SHP77 treated with DMSO at 0.1 percent for 48 hours (cell line): ENCODE measurements at regions not wholly inside any gene's neighbourhood (a gene's known extent, or its start where the extent isn't known, plus 50 kb on each side); places are given as distances from the start of the nearest gene placed in this dataset.

Experiments
- DNase-seq: peaks from one replicate; lab custom pipeline; 2025; lab: John Stamatoyannopoulos, UW

- DNase-seq = no peak
Observed at GRCh38 chr13:31049083-31049482, 112.6 kb downstream of the HSPH1 start.

GRCh38 chr13:31048521-31048920 lies 113.2 kb downstream of the HSPH1 start:
- DNase-seq = no peak

GRCh38 chr13:31046711-31047279 lies 114.3 kb downstream of the TEX26 start:
- DNase-seq = peak; percentile 74

- DNase-seq = peak; percentile 17
Observed at GRCh38 chr13:31045286-31046081, 113.0 kb downstream of the TEX26 start.

- peak; percentile 15 for DNase-seq
Observed at GRCh38 chr13:31044364-31045285, 112.2 kb downstream of the TEX26 start.

GRCh38 chr13:31043957-31044356 lies 111.5 kb downstream of the TEX26 start:
- no peak for DNase-seq

GRCh38 chr13:31042481-31043165 lies 110.2 kb downstream of the TEX26 start:
- no peak for DNase-seq

GRCh38 chr13:31042049-31042448 lies 109.6 kb downstream of the TEX26 start:
- DNase-seq = no peak

GRCh38 chr13:31038834-31039552 lies 106.5 kb downstream of the TEX26 start:
- DNase-seq = no peak

GRCh38 chr13:31037874-31038500 lies 105.5 kb downstream of the TEX26 start:
- no peak for DNase-seq

- no peak for DNase-seq
Observed at GRCh38 chr13:31036731-31037695, 104.6 kb downstream of the TEX26 start.

GRCh38 chr13:31035185-31035965 lies 102.9 kb downstream of the TEX26 start:
- DNase-seq = no peak

GRCh38 chr13:31032528-31033113 lies 100.2 kb downstream of the TEX26 start:
- DNase-seq = no peak

GRCh38 chr13:31031482-31031881 lies 99.0 kb downstream of the TEX26 start:
- no peak for DNase-seq

- DNase-seq = no peak
Observed at GRCh38 chr13:31029102-31029501, 96.6 kb downstream of the TEX26 start.

GRCh38 chr13:31027136-31027535 lies 94.7 kb downstream of the TEX26 start:
- no peak for DNase-seq
